GM10266 (cell line): ENCODE measurements at regions not wholly inside any gene's neighbourhood (a gene's known extent, or its start where the extent isn't known, plus 50 kb on each side); places are given as distances from the start of the nearest gene placed in this dataset.
A peak's percentile ranks its signal among the peaks of the same experiment; 100 is the strongest.

Source experiments
- DNase-seq: peaks from one replicate; pipeline ENCODE4 v3.0.0; 2012; ENCODE audit errors: extremely low spot score
- CTCF ChIP-seq: IDR thresholded peaks from 2 replicates; pipeline ENCODE4 v1.5.1; 2012; ENCODE audit warnings: mild to moderate bottlenecking, low read depth; ENCODE audit not compliant: control insufficient read depth, insufficient read depth; ENCODE audit errors: missing control alignments

GRCh38 chr21:31511258-31511657 is 148.2 kb upstream of the SOD1 start:
- TF ChIP-seq CTCF, result no peak
- no peak for DNase-seq

- peak; percentile 23 for TF ChIP-seq CTCF
- DNase-seq, result no peak
These were observed 150.1 kb upstream of the SOD1 start for GRCh38 chr21:31509194-31510017.

DNA sequence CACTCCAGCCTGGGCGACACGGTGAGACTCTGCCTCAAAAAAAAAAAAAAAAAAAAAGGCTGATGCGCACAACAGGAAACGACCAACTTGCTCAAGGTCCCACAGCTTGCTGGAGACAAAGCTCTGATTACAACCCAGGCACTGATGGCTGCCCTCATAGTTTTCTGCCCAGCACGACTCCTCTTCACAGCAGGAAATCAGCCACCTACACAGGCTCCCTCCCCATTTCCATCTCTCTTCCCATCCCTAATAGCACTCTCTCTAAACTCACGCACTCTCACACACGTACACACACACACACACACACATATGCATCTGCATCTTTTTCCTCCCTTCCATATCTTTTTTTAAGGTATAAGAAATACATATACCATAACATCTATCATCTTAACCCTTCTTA is 153.5 kb upstream of the SOD1 start:
- TF ChIP-seq CTCF, result no peak
- no peak for DNase-seq

GRCh38 chr21:31503939-31504338 is 155.6 kb upstream of the SOD1 start:
- no peak for DNase-seq
- TF ChIP-seq CTCF, result no peak

DNA sequence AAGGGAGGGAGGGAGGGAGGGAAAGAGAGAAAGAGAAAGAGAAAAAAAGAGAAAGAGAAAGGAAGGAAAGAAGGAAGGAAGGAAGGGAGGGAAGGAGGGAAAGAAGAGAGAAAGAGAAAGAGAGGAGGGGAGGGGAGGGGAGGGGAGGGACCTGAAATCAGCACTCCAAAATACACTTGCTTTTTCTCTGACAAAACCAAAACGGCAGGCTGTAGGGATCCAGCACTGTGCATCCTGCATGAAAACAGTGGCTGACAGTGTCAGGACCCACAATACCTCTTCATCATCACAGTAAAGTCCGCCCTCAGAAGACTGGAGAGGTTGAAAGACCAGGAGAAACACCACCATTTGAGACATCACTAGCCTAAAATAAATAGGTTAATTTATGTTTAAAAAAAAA is 156.0 kb upstream of the SOD1 start:
- TF ChIP-seq CTCF, result no peak
- no peak for DNase-seq

GRCh38 chr21:31502537-31503143 is 156.9 kb upstream of the SOD1 start:
- no peak for TF ChIP-seq CTCF
- DNase-seq, result no peak

DNA sequence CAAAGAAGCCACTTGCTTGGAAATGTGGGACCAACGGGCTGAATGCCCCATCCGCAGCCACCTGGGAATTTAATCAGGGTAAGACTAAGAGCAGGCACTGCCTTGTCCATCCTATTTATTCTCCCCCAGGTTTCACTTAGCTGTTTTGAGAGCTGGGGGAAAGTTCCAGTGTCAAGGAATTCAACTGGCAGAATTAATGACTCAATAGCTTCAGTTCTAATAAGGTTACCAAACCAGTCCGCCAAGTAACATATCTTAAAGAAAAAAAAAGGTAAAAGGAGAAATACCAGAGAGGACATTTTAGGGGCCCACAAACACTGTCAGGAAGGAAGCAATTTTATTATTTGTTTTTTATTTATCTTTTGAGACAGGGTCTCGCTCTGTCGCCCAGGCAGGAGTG is 157.6 kb upstream of the SOD1 start:
- no peak for TF ChIP-seq CTCF
- DNase-seq, result no peak
